Endothelial cell of umbilical vein (primary cell): ENCODE measurements at regions not wholly inside any gene's neighbourhood (a gene's known extent, or its start where the extent isn't known, plus 50 kb on each side); places are given as distances from the start of the nearest gene placed in this dataset.

Source experiments
- EZH2 ChIP-seq: IDR thresholded peaks from 2 replicates; pipeline ENCODE4 v1.6.1; 2012; ENCODE audit warnings: borderline replicate concordance, low read depth, mild to moderate bottlenecking, moderate library complexity, low read length, inconsistent platforms; ENCODE audit not compliant: severe bottlenecking
- FOS ChIP-seq: IDR thresholded peaks from 2 replicates; pipeline ENCODE4 v1.6.1; 2011; ENCODE audit warnings: mild to moderate bottlenecking, low read length, moderate library complexity, borderline replicate concordance; ENCODE audit not compliant: insufficient read depth
- GATA2 ChIP-seq: IDR thresholded peaks from 2 replicates; pipeline ENCODE4 v1.7.0; 2011; ENCODE audit warnings: low read depth, mild to moderate bottlenecking, moderate library complexity, mixed read lengths, low read length; ENCODE audit not compliant: insufficient read length, insufficient read depth
- JUN ChIP-seq: IDR thresholded peaks from 2 replicates; pipeline ENCODE4 v1.6.1; 2011; ENCODE audit warnings: borderline replicate concordance, low read depth; ENCODE audit not compliant: insufficient read length, insufficient read depth
- POLR2A ChIP-seq: IDR thresholded peaks from 2 replicates; pipeline ENCODE4 v1.6.1; 2012; ENCODE audit warnings: low read depth, mild to moderate bottlenecking, control low read depth, low read length
- POLR2AphosphoS5 ChIP-seq: IDR thresholded peaks from 2 replicates; pipeline ENCODE4 v1.6.1; 2012; ENCODE audit warnings: low read depth, mild to moderate bottlenecking, control low read depth, low read length, moderate library complexity; ENCODE audit not compliant: insufficient read depth
- TF ChIP-seq, protein P1 (sequence below), 2 donors: IDR thresholded peaks; 1 replicate in 1 of 2; 2 replicates in 1 of 2; pipeline ENCODE4 v1.5.1; 2011; ENCODE audit warnings: low read length in 2 of 2, mild to moderate bottlenecking in 2 of 2, moderate library complexity in 2 of 2, control low read depth in 1 of 2, inconsistent platforms in 1 of 2, low read depth in 1 of 2; ENCODE audit not compliant: insufficient read depth in 1 of 2; ENCODE audit errors: extremely low read depth in 1 of 2
- TF ChIP-seq, protein P2 (sequence below): IDR thresholded peaks from 2 replicates; pipeline ENCODE4 v1.6.1; 2011; ENCODE audit not compliant: insufficient read depth, insufficient read length

DNA sequence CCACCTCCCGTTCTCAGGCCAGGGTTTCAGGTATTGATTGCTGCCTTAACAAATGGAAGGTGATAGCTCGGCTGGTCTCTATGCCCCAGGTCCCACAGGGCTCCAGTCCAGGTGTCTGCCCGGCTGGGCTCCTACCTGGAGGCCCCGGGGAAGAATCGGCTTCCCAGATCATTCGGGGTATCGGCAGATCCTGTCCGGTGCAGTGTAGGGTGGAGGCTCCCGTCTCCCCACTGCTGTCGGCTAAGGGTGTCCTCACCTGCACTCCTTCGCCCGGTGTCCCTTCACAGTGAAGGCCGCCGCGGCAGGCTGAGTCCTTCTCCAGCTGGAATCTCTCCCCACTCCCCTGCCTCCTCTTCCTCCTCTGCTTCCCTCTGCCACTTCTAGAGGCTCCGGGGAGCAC lies 573.9 kb upstream of the SALL3 start:
- TF ChIP-seq, protein P1, sequence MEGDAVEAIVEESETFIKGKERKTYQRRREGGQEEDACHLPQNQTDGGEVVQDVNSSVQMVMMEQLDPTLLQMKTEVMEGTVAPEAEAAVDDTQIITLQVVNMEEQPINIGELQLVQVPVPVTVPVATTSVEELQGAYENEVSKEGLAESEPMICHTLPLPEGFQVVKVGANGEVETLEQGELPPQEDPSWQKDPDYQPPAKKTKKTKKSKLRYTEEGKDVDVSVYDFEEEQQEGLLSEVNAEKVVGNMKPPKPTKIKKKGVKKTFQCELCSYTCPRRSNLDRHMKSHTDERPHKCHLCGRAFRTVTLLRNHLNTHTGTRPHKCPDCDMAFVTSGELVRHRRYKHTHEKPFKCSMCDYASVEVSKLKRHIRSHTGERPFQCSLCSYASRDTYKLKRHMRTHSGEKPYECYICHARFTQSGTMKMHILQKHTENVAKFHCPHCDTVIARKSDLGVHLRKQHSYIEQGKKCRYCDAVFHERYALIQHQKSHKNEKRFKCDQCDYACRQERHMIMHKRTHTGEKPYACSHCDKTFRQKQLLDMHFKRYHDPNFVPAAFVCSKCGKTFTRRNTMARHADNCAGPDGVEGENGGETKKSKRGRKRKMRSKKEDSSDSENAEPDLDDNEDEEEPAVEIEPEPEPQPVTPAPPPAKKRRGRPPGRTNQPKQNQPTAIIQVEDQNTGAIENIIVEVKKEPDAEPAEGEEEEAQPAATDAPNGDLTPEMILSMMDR (IDR thresholded peaks at IDR 0.05; ENCODE audit: extremely low read depth in 1 of 2, insufficient read depth in 1 of 2, low read depth in 1 of 2, low read length in 2 of 2) = no peak
- TF ChIP-seq POLR2AphosphoS5 = no peak
- no peak for TF ChIP-seq JUN
- no peak for TF ChIP-seq POLR2A
- no peak for TF ChIP-seq FOS
- TF ChIP-seq, protein P2, sequence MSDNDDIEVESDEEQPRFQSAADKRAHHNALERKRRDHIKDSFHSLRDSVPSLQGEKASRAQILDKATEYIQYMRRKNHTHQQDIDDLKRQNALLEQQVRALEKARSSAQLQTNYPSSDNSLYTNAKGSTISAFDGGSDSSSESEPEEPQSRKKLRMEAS = no peak
- no peak for TF ChIP-seq EZH2
- TF ChIP-seq GATA2 = no peak
